OCI-LY7 (cell line): ENCODE measurements at regions not wholly inside any gene's neighbourhood (a gene's known extent, or its start where the extent isn't known, plus 50 kb on each side); places are given as distances from the start of the nearest gene placed in this dataset.

ENCODE experiments used
- EZH2phosphoT487 ChIP-seq: fragments of 200-600 bp; sonication (generic); IDR thresholded peaks from 2 replicates; pipeline ENCODE4 v1.6.1; 2018; ENCODE audit warnings: low read depth, borderline replicate concordance, mild to moderate bottlenecking, mixed run types, antibody characterized with exemption, low read length, moderate library complexity, mixed read lengths
- TF ChIP-seq, protein P1 (sequence below): fragments of 200-600 bp; sonication (generic); conservative IDR thresholded peaks from 2 replicates; pipeline ENCODE4 v1.5.1; 2014; ENCODE audit warnings: mild to moderate bottlenecking, antibody characterized with exemption, low read length, moderate library complexity, mixed read lengths

GRCh38 chr17:77428749-77429368, 288.1 kb downstream of the SEC14L1 start:
- TF ChIP-seq, protein P1, sequence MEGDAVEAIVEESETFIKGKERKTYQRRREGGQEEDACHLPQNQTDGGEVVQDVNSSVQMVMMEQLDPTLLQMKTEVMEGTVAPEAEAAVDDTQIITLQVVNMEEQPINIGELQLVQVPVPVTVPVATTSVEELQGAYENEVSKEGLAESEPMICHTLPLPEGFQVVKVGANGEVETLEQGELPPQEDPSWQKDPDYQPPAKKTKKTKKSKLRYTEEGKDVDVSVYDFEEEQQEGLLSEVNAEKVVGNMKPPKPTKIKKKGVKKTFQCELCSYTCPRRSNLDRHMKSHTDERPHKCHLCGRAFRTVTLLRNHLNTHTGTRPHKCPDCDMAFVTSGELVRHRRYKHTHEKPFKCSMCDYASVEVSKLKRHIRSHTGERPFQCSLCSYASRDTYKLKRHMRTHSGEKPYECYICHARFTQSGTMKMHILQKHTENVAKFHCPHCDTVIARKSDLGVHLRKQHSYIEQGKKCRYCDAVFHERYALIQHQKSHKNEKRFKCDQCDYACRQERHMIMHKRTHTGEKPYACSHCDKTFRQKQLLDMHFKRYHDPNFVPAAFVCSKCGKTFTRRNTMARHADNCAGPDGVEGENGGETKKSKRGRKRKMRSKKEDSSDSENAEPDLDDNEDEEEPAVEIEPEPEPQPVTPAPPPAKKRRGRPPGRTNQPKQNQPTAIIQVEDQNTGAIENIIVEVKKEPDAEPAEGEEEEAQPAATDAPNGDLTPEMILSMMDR: no peak
- TF ChIP-seq EZH2phosphoT487: no peak
